ENCODE measurements at regions not wholly inside any gene's neighbourhood (a gene's known extent, or its start where the extent isn't known, plus 50 kb on each side); places are given as distances from the start of the nearest gene placed in this dataset.

- Histone ChIP-seq H3K4me1 (ENCODE audit: control insufficient read depth, insufficient read depth, low read length) (no peaks in the 10 kb centered on the region), H3K56ac (ENCODE audit: extremely low read depth, insufficient read depth, low read length) (no peak overlapping the region), H4K20me1 (ENCODE audit: insufficient read depth, low read length) (no peaks in the 10 kb centered on the region), H2BK120ac (ENCODE audit: low read depth, low read length) (no peak overlapping the region), H2AK9ac (replicated peaks; ENCODE audit: low read depth, low read length, poor library complexity) (no peak overlapping the region), H3K9me3 (ENCODE audit: control insufficient read depth, insufficient read depth, low read length) (peaks cover 5% of the 10 kb centered on the region), H3K79me1 (ENCODE audit: low read depth in 1 of 2, low read length in 2 of 2) (no peaks in the 10 kb centered on the region), H3K18ac (ENCODE audit: low read depth, low read length) (no peak overlapping the region), H3K23ac (ENCODE audit: low read depth, low read length) (no peak overlapping the region), H3K27ac (ENCODE audit: insufficient read depth, low read length) (no peak overlapping the region), H2BK15ac (ENCODE audit: low read depth, low read length) (no peak overlapping the region), H2BK5ac (ENCODE audit: low read depth, low read length, poor library complexity, severe bottlenecking) (no peak overlapping the region), H3K4me3 (ENCODE audit: insufficient read depth, low read depth, low read length) (no peak overlapping the region), H4K91ac (ENCODE audit: insufficient read depth, low read depth, low read length) (no peak overlapping the region), H4K8ac (ENCODE audit: low read depth in 2 of 2, low read length in 2 of 2) (no peak overlapping the region), H3K27me3 (ENCODE audit: control insufficient read depth, insufficient read depth, low read length) (peaks cover 8% of the 10 kb centered on the region; the same call in 1 of the 2 replicates), H3K4ac (ENCODE audit: low read depth, low read length) (no peak overlapping the region), H3K9ac (ENCODE audit: low read depth, low read length) (no peak overlapping the region), H2AFZ (replicated peaks; ENCODE audit: low read length, poor library complexity) (no peak overlapping the region), H3K36me3 (ENCODE audit: control insufficient read depth, insufficient read depth, low read length) (no peaks in the 10 kb centered on the region), H3K9me1 (ENCODE audit: insufficient read depth, low read length) (no peaks in the 10 kb centered on the region), H2AK5ac (ENCODE audit: low read depth, low read length) (no peak overlapping the region), H2BK20ac (ENCODE audit: low read depth, low read length) (no peak overlapping the region), H4K5ac (ENCODE audit: low read depth, low read length) (no peak overlapping the region), H3K4me2 (ENCODE audit: low read depth, low read length) (no peak overlapping the region), H3K14ac (replicated peaks; ENCODE audit: low read depth, low read length) (no peak overlapping the region)
- DNase-seq, result no peak
- POLR2A ChIA-PET (ENCODE audit: unreplicated experiment), result no interaction called here
- in situ Hi-C loops (cut with MboI; ENCODE audit: low sequenced_read_pairs), result no loop called here
- dilution Hi-C loops (cut with HindIII; ENCODE audit: low sequenced_read_pairs, unreplicated experiment), result no loop called here
- CTCF ChIA-PET, result no interaction called here
- no TSS peak for BruUV-seq (replicated peaks)
- no peak for TF ChIP-seq CEBPB (IDR thresholded peaks at IDR 0.05; ENCODE audit: low read depth, low read length)
- TF ChIP-seq, protein P1, sequence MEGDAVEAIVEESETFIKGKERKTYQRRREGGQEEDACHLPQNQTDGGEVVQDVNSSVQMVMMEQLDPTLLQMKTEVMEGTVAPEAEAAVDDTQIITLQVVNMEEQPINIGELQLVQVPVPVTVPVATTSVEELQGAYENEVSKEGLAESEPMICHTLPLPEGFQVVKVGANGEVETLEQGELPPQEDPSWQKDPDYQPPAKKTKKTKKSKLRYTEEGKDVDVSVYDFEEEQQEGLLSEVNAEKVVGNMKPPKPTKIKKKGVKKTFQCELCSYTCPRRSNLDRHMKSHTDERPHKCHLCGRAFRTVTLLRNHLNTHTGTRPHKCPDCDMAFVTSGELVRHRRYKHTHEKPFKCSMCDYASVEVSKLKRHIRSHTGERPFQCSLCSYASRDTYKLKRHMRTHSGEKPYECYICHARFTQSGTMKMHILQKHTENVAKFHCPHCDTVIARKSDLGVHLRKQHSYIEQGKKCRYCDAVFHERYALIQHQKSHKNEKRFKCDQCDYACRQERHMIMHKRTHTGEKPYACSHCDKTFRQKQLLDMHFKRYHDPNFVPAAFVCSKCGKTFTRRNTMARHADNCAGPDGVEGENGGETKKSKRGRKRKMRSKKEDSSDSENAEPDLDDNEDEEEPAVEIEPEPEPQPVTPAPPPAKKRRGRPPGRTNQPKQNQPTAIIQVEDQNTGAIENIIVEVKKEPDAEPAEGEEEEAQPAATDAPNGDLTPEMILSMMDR (conservative IDR thresholded peaks at IDR 0.05; ENCODE audit: low read depth, low read length), result no peak
- TF ChIP-seq, protein P2, sequence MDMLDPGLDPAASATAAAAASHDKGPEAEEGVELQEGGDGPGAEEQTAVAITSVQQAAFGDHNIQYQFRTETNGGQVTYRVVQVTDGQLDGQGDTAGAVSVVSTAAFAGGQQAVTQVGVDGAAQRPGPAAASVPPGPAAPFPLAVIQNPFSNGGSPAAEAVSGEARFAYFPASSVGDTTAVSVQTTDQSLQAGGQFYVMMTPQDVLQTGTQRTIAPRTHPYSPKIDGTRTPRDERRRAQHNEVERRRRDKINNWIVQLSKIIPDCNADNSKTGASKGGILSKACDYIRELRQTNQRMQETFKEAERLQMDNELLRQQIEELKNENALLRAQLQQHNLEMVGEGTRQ (IDR thresholded peaks at IDR 0.05; ENCODE audit: low read depth, low read length), result no peak
- no peak for TF ChIP-seq RCOR1 (IDR thresholded peaks at IDR 0.05; ENCODE audit: insufficient replicate concordance, low read length)
- no peak for TF ChIP-seq CHD1 (IDR thresholded peaks at IDR 0.05; ENCODE audit: low read depth, low read length)
- no peak for TF ChIP-seq SMC3 (IDR thresholded peaks at IDR 0.05; ENCODE audit: low read depth, low read length)
- no peak for TF ChIP-seq ELK1 (IDR thresholded peaks at IDR 0.05; ENCODE audit: borderline replicate concordance, low read depth, low read length)
- TF ChIP-seq MAFK (IDR thresholded peaks at IDR 0.05; ENCODE audit: low read depth, low read length), result no peak
- no CpG with 5 or more reads among the region's 4 CpGs for WGBS, 2 experiments (ENCODE audit: extremely low coverage in 2 of 2, insufficient read length in 1 of 2)
- ATAC-seq (ENCODE audit: low read depth), result no peak
- intact Hi-C loops (cut with micrococcal nuclease), result no loop called here
Measured at GRCh38 chr12:96094201-96094600, 58.8 kb upstream of the LTA4H start.

Data from IMR-90 (cell line).